ENCODE measurements at regions not wholly inside any gene's neighbourhood (a gene's known extent, or its start where the extent isn't known, plus 50 kb on each side); places are given as distances from the start of the nearest gene placed in this dataset.

DNA sequence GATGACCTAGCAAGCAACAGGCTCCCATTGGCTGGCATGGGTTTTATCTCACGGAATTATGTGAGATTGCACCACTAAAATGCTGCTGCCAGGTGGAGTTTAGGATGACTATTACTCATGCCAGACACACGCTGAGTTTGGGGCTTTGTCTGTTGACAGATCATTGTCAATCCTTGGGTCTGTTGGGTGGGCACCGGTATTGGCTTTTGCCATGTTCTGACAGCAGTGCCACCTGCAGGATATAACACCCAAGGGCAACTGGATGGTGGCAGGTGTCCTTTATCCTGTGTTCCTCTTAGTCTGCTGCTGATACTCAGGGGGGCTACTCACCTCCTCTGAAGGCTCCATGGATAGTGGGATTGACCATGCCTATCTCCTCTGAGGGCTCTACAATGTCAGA lies 221.6 kb upstream of the DYNLRB2 start:
- Mint-ChIP-seq H3K4me3 (ENCODE audit: unreplicated experiment) (no peak overlapping the region), H3K36me3 (ENCODE audit: low read depth, unreplicated experiment) (no peaks in the 10 kb centered on the region), H3K4me1 (ENCODE audit: unreplicated experiment) (no peaks in the 10 kb centered on the region), H3K27ac (ENCODE audit: unreplicated experiment) (no peak overlapping the region), H3K27me3 (ENCODE audit: unreplicated experiment) (peaks cover 2% of the 10 kb centered on the region), H3K9me3 (ENCODE audit: unreplicated experiment) (no peaks in the 10 kb centered on the region)
- no peak for DNase-seq (ENCODE audit: low spot score)
- TF ChIP-seq, protein P1, sequence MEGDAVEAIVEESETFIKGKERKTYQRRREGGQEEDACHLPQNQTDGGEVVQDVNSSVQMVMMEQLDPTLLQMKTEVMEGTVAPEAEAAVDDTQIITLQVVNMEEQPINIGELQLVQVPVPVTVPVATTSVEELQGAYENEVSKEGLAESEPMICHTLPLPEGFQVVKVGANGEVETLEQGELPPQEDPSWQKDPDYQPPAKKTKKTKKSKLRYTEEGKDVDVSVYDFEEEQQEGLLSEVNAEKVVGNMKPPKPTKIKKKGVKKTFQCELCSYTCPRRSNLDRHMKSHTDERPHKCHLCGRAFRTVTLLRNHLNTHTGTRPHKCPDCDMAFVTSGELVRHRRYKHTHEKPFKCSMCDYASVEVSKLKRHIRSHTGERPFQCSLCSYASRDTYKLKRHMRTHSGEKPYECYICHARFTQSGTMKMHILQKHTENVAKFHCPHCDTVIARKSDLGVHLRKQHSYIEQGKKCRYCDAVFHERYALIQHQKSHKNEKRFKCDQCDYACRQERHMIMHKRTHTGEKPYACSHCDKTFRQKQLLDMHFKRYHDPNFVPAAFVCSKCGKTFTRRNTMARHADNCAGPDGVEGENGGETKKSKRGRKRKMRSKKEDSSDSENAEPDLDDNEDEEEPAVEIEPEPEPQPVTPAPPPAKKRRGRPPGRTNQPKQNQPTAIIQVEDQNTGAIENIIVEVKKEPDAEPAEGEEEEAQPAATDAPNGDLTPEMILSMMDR (IDR thresholded peaks at IDR 0.05; ENCODE audit: unreplicated experiment): no peak

DNA sequence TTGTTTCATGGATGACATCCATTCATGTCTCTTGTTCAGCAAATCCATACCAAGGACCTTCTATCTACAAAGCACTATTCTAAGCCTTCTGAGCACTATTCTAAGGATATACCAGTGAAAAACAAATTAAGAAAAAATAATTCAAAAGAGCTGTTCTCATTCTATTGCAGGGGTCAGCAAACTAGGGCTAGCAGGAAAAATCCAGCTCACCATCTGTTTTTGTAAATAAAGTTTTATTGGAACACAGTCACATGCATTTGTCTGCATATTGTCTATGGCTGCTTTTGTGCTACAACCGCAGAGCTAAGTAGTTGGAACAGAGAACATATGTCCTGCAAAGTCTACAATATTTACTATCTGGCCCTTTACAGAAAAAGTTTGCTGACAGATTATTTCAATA lies 222.7 kb upstream of the DYNLRB2 start:
- H3K27me3 Mint-ChIP-seq (ENCODE audit: unreplicated experiment): peaks cover 2% of the 10 kb centered on the region
- TF ChIP-seq, protein P1 (IDR thresholded peaks at IDR 0.05; ENCODE audit: unreplicated experiment): no peak
- H3K4me3 Mint-ChIP-seq (ENCODE audit: unreplicated experiment): no peak overlapping the region
- H3K36me3 Mint-ChIP-seq (ENCODE audit: low read depth, unreplicated experiment): no peaks in the 10 kb centered on the region
- no peaks in the 10 kb centered on the region for H3K9me3 Mint-ChIP-seq (ENCODE audit: unreplicated experiment)
- no peak for DNase-seq (ENCODE audit: low spot score)
- H3K4me1 Mint-ChIP-seq (ENCODE audit: unreplicated experiment): no peaks in the 10 kb centered on the region
- no peak overlapping the region for H3K27ac Mint-ChIP-seq (ENCODE audit: unreplicated experiment)

DNA sequence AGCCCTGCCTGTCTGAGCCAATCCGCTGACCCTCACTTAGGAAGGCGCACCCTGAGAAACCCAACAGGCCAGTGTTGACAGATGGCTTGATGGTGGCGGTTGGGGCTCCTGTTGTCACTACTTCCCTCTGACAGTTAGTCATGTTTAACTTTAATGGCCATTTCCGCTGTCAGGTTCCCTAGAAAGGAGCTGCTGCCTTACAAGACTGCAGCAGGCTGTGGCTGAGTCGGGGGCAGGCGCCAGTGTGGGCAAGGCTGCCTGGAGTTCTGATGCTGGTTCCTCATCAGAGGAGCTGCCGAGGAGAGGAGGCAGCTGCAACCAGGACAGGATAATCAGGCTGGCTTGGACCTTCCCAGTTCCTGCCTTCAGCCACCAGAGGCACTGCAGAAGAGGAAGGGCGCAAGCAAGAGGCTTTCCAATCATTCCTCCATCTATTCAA lies 223.2 kb upstream of the DYNLRB2 start:
- Mint-ChIP-seq H3K9me3 (ENCODE audit: unreplicated experiment) (no peaks in the 10 kb centered on the region), H3K27ac (ENCODE audit: unreplicated experiment) (no peak overlapping the region), H3K27me3 (ENCODE audit: unreplicated experiment) (peaks cover 2% of the 10 kb centered on the region), H3K36me3 (ENCODE audit: low read depth, unreplicated experiment) (no peaks in the 10 kb centered on the region), H3K4me1 (ENCODE audit: unreplicated experiment) (no peaks in the 10 kb centered on the region), H3K4me3 (ENCODE audit: unreplicated experiment) (no peak overlapping the region)
- TF ChIP-seq, protein P1 (IDR thresholded peaks at IDR 0.05; ENCODE audit: unreplicated experiment): peak; percentile 19
- no peak for DNase-seq (ENCODE audit: low spot score)

GRCh38 chr16:80317116-80317515 lies 223.7 kb upstream of the DYNLRB2 start:
- no peaks in the 10 kb centered on the region for H3K4me1 Mint-ChIP-seq (ENCODE audit: unreplicated experiment)
- no peak for DNase-seq (ENCODE audit: low spot score)
- H3K27me3 Mint-ChIP-seq (ENCODE audit: unreplicated experiment): peaks cover 4% of the 10 kb centered on the region
- TF ChIP-seq, protein P1 (IDR thresholded peaks at IDR 0.05; ENCODE audit: unreplicated experiment): no peak
- H3K27ac Mint-ChIP-seq (ENCODE audit: unreplicated experiment): no peak overlapping the region
- no peaks in the 10 kb centered on the region for H3K9me3 Mint-ChIP-seq (ENCODE audit: unreplicated experiment)
- H3K36me3 Mint-ChIP-seq (ENCODE audit: low read depth, unreplicated experiment): no peaks in the 10 kb centered on the region
- no peak overlapping the region for H3K4me3 Mint-ChIP-seq (ENCODE audit: unreplicated experiment)

GRCh38 chr16:80314042-80314441 lies 226.8 kb upstream of the DYNLRB2 start:
- no peak for DNase-seq (ENCODE audit: low spot score)
- Mint-ChIP-seq H3K4me1 (ENCODE audit: unreplicated experiment) (no peaks in the 10 kb centered on the region), H3K4me3 (ENCODE audit: unreplicated experiment) (no peak overlapping the region), H3K27ac (ENCODE audit: unreplicated experiment) (no peak overlapping the region), H3K27me3 (ENCODE audit: unreplicated experiment) (peaks cover 4% of the 10 kb centered on the region), H3K9me3 (ENCODE audit: unreplicated experiment) (no peaks in the 10 kb centered on the region), H3K36me3 (ENCODE audit: low read depth, unreplicated experiment) (no peaks in the 10 kb centered on the region)
- TF ChIP-seq, protein P1 (IDR thresholded peaks at IDR 0.05; ENCODE audit: unreplicated experiment): no peak

All from endothelial cell (in vitro differentiated cells).